Fibroblast of lung (primary cell): ENCODE measurements at regions not wholly inside any gene's neighbourhood (a gene's known extent, or its start where the extent isn't known, plus 50 kb on each side); places are given as distances from the start of the nearest gene placed in this dataset.
"Not testable (repeated sequence)": the region's sequence is repeated elsewhere in the genome, so short reads cannot be mapped to it uniquely, and the experiment has no call there.

ENCODE experiments used
- CTCF ChIP-seq, 2 donors: IDR thresholded peaks in 1 of 2; conservative IDR thresholded peaks in 1 of 2; 1 replicate in 1 of 2; 2 replicates in 1 of 2; pipeline ENCODE4 v1.5.1; 2011 to 2012; ENCODE audit warnings: low read length in 2 of 2, control low read depth in 1 of 2, inconsistent platforms in 1 of 2, low read depth in 1 of 2, mild to moderate bottlenecking in 1 of 2
- EZH2 ChIP-seq: IDR thresholded peaks from 2 replicates; pipeline ENCODE4 v1.5.1; 2012; ENCODE audit warnings: low read length, control low read depth, mild to moderate bottlenecking; ENCODE audit errors: missing control alignments

- TF ChIP-seq CTCF (conservative IDR thresholded peaks at IDR 0.05 in 1 of 2, IDR thresholded peaks at IDR 0.05 in 1 of 2; ENCODE audit: low read depth in 1 of 2, low read length in 2 of 2); EZH2: not testable (repeated sequence)
Measured at GRCh38 chr5:128730021-128730420, 192.0 kb upstream of the FBN2 start.
